ENCODE measurements at regions not wholly inside any gene's neighbourhood (a gene's known extent, or its start where the extent isn't known, plus 50 kb on each side); places are given as distances from the start of the nearest gene placed in this dataset.
"Not testable (repeated sequence)": the region's sequence is repeated elsewhere in the genome, so short reads cannot be mapped to it uniquely, and the experiment has no call there.

DNA sequence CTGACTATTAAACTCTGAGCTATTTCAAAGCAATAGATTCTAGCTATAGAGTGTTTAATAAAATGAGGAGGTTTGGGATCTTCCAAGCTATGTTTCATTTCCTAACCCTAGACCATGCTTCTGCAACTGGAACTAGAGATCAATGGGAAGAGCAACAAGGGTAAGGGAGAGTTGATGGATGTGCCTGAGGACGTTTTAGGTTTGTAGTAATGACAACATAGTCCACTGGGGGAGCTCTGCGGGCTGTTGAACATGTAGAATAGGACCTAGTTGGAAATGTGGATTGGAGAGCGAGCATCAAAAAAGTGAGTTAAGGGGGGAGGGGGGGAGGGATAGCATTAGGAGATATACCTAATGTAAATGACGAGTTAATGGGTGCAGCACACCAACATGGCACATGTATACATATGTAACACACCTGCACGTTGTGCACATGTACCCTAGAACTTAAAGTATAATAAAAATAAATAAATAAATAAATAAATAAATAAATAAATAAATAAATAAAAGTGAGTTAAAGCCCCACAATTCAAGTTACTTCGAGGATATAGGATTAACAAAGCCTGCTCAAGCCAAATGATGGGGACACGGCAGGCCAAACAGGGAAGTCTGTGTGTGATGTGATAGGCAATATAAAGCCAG is 165.7 kb upstream of the HES1 start:
- not testable (repeated sequence) for H3K4me3 ChIP-seq (ENCODE audit: low read length, poor library complexity, severe bottlenecking)

DNA sequence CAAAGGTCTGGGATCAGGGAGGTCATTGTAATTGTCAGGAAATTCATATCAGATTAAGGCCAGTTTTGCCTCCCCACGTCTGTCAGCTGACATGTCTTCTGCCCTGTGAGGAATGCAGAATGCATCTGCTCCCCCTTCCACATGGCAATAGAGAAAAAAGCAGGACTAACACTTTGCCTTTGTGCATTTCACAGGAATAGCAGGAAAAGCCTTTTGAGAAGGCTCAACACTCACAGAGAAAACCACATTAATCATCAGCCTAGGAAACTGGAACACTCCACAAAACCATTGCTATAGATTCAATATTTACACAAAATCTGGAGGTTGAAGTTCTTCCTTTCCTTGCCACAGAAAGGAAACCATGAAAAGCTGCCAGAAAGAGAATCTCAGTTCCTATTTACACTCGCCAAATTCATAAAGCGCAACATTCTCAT is 165.2 kb upstream of the HES1 start:
- Histone ChIP-seq H3K9me3 (ENCODE audit: insufficient read depth, low read depth, low read length) (no peaks in the 10 kb centered on the region), H3K79me2 (ENCODE audit: insufficient read depth, low read length) (no peaks in the 10 kb centered on the region), H3K9me2 (replicated peaks; ENCODE audit: low read depth, low read length) (no peaks in the 10 kb centered on the region), H3K4me3 (ENCODE audit: low read length, poor library complexity, severe bottlenecking) (no peak overlapping the region), H2AFZ (ENCODE audit: low read length) (no peak overlapping the region), H3K9ac (ENCODE audit: low read depth, low read length, poor library complexity, severe bottlenecking) (no peak overlapping the region), H3K27me3 (ENCODE audit: insufficient read depth, low read length, poor library complexity, severe bottlenecking) (no peaks in the 10 kb centered on the region), H4K20me1 (ENCODE audit: insufficient read depth, low read length, poor library complexity, severe bottlenecking) (no peaks in the 10 kb centered on the region), H3F3A (ENCODE audit: low read depth) (no peaks in the 10 kb centered on the region; the same call in 1 of the 2 replicates), H3K4me2 (ENCODE audit: low read depth, low read length, poor library complexity, severe bottlenecking) (peak overlapping the region; percentile 41), H3K36me3 (ENCODE audit: insufficient read depth, low read length) (no peaks in the 10 kb centered on the region), H3K4me1 (ENCODE audit: insufficient read depth, low read length, poor library complexity, severe bottlenecking) (peaks cover 51% of the 10 kb centered on the region)
- no peak for TF ChIP-seq EZH2phosphoT487 (IDR thresholded peaks at IDR 0.05; ENCODE audit: borderline replicate concordance)
- no peak for TF ChIP-seq CTCF (conservative IDR thresholded peaks at IDR 0.05; ENCODE audit: low read length)

More for the DNA sequence above, 165.7 kb upstream of the HES1 start:
- not testable (repeated sequence) for H3K9me3 ChIP-seq (ENCODE audit: insufficient read depth, low read depth, low read length); H4K20me1 ChIP-seq (ENCODE audit: insufficient read depth, low read length, poor library complexity, severe bottlenecking); H3K27me3 ChIP-seq (ENCODE audit: insufficient read depth, low read length, poor library complexity, severe bottlenecking); H3K79me2 ChIP-seq (ENCODE audit: insufficient read depth, low read length); H2AFZ ChIP-seq (ENCODE audit: low read length); H3K9ac ChIP-seq (ENCODE audit: low read depth, low read length, poor library complexity, severe bottlenecking); H3F3A ChIP-seq (ENCODE audit: low read depth); H3K36me3 ChIP-seq (ENCODE audit: insufficient read depth, low read length); H3K9me2 ChIP-seq (replicated peaks; ENCODE audit: low read depth, low read length)
- H3K4me1 ChIP-seq (ENCODE audit: insufficient read depth, low read length, poor library complexity, severe bottlenecking): peaks cover 56% of the 10 kb centered on the region
- peak; percentile 57 for TF ChIP-seq CTCF (conservative IDR thresholded peaks at IDR 0.05; ENCODE audit: low read length)
- peak overlapping the region; percentile 41 for H3K4me2 ChIP-seq (ENCODE audit: low read depth, low read length, poor library complexity, severe bottlenecking)

GRCh38 chr3:193971261-193971751 is 164.6 kb upstream of the HES1 start:
- H3K9me2 ChIP-seq (replicated peaks; ENCODE audit: low read depth, low read length): no peaks in the 10 kb centered on the region
- no peaks in the 10 kb centered on the region; the same call in 1 of the 2 replicates for H3F3A ChIP-seq (ENCODE audit: low read depth)
- no peaks in the 10 kb centered on the region for H3K79me2 ChIP-seq (ENCODE audit: insufficient read depth, low read length)
- no peak overlapping the region for H3K4me3 ChIP-seq (ENCODE audit: low read length, poor library complexity, severe bottlenecking)
- no peaks in the 10 kb centered on the region for H3K27me3 ChIP-seq (ENCODE audit: insufficient read depth, low read length, poor library complexity, severe bottlenecking)
- TF ChIP-seq EZH2phosphoT487 (IDR thresholded peaks at IDR 0.05; ENCODE audit: borderline replicate concordance): no peak
- no peak for TF ChIP-seq CTCF (conservative IDR thresholded peaks at IDR 0.05; ENCODE audit: low read length)
- no peaks in the 10 kb centered on the region for H3K9me3 ChIP-seq (ENCODE audit: insufficient read depth, low read depth, low read length)
- H2AFZ ChIP-seq (ENCODE audit: low read length): no peak overlapping the region
- H3K36me3 ChIP-seq (ENCODE audit: insufficient read depth, low read length): no peaks in the 10 kb centered on the region
- peaks cover 46% of the 10 kb centered on the region for H3K4me1 ChIP-seq (ENCODE audit: insufficient read depth, low read length, poor library complexity, severe bottlenecking)
- no peak overlapping the region for H3K9ac ChIP-seq (ENCODE audit: low read depth, low read length, poor library complexity, severe bottlenecking)
- no peaks in the 10 kb centered on the region for H4K20me1 ChIP-seq (ENCODE audit: insufficient read depth, low read length, poor library complexity, severe bottlenecking)
- peak overlapping the region; percentile 41 for H3K4me2 ChIP-seq (ENCODE audit: low read depth, low read length, poor library complexity, severe bottlenecking)
